ENCODE measurements at regions not wholly inside any gene's neighbourhood (a gene's known extent, or its start where the extent isn't known, plus 50 kb on each side); places are given as distances from the start of the nearest gene placed in this dataset.

GRCh38 chr5:7329141-7329540 is 66.8 kb upstream of the ADCY2 start:
- DNase-seq, result no peak
- intact Hi-C loops (cut with DNase I), result no loop called here

DNA sequence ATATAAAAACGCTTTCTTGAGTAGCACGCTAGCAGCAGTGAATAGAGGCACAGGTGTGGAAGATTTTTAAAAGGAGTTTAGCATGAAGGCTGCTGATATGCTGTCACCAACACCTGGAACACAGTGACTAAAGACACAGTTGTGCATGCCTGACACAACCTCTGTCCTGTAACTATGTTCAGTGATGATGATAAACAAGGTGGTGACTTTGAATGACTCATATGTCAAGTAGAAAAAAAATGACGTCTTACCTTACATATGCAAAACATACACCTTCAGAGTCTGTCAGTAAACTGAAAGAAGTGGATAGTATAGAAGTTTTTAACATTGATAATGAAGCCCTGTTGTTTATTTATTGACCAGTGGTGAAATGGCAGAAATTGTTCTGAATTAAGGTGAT is 66.2 kb upstream of the ADCY2 start:
- intact Hi-C loops (cut with DNase I), result no loop called here
- no peak for DNase-seq

DNA sequence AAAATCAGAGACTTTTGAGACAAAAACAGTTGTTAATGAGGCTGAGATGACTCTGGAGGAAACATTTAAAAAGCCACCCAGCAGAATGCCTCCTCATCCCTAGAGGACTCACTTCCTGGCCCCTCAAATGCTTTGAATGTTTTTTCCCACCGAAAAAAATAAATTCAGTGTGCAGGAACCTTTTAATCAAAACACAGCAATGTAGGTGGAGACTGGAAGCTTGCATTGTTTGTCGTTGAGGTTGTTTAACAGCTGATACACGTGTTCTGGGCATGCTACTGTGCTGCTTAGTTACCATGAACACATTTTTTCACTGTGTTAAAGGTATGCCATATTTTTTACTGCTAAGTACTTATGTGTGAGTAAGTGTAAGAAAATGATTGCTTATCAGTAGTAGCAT is 65.7 kb upstream of the ADCY2 start:
- intact Hi-C loops (cut with DNase I), result no loop called here
- DNase-seq, result no peak

GRCh38 chr5:7331131-7331530 is 64.8 kb upstream of the ADCY2 start:
- no peak for DNase-seq
- intact Hi-C loops (cut with DNase I), result no loop called here
